NT2/D1 (cell line): ENCODE measurements at regions not wholly inside any gene's neighbourhood (a gene's known extent, or its start where the extent isn't known, plus 50 kb on each side); places are given as distances from the start of the nearest gene placed in this dataset.

Experiments used
- YY1 ChIP-seq: IDR thresholded peaks from 2 replicates; pipeline ENCODE4 v1.6.1; 2011; ENCODE audit not compliant: insufficient read length, insufficient read depth
- ZNF274 ChIP-seq: IDR thresholded peaks from 2 replicates; pipeline ENCODE4 v1.6.1; 2011; ENCODE audit warnings: mild to moderate bottlenecking, low read depth, low read length

DNA sequence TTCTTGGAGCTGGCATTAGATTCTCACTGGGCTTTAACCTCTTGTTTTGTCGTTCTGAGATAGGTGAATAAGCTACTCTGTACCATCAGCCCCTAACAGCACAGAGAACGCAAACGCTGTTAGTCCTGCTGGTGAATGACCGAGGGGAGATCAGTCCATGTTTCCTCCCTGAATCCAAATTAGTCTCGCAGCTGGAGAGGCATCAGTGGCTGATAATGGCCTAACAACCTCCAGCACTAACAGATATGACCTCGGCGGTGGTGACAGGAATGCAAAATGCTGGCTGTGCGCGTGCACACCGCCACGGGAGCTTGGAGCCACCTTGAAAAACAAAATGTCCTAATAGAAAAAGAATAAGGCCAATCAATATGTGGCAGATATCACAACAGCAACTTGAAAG lies 77.6 kb upstream of the IRX1 start:
- TF ChIP-seq ZNF274 (no peak), YY1 (no peak)
